ENCODE measurements at regions not wholly inside any gene's neighbourhood (a gene's known extent, or its start where the extent isn't known, plus 50 kb on each side); places are given as distances from the start of the nearest gene placed in this dataset.

DNA sequence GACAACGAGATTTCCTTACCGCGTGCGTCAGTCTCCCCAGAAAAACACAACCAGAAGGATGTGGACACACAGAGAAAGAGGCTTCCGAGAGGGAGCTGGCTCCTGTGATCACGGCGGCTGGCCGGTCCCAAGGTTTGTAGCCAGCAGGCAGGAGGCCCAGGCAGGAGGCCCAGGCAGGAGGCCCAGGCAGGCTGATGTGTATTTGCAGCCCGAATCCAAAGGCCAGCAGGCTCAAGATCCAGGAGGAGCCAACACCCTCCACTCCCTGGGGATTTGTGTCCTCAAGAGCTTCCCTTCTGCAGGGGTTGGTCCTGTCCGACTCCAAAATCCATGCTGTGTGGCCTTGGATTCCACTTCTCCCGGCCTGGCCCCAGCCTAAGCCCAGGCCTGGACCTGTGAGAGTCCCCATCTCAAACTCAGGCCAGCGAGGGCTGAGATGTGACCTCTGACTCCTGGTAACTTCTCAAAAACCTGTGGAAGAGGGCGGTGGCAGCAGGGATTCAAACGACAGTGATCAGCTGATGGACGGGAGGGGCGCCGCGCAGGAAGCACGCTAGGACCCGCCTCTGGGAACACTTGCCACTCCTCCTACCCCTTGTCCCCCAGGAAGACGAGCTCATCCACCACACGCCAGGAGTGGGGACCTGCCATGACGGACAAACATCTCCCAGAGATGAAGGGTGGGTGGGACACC, 75.0 kb upstream of the PPP1R26 start:
- TF ChIP-seq OSR1 (CRISPR knock-in tag; IDR thresholded peaks at IDR 0.05): no peak
- TF ChIP-seq, protein P1, sequence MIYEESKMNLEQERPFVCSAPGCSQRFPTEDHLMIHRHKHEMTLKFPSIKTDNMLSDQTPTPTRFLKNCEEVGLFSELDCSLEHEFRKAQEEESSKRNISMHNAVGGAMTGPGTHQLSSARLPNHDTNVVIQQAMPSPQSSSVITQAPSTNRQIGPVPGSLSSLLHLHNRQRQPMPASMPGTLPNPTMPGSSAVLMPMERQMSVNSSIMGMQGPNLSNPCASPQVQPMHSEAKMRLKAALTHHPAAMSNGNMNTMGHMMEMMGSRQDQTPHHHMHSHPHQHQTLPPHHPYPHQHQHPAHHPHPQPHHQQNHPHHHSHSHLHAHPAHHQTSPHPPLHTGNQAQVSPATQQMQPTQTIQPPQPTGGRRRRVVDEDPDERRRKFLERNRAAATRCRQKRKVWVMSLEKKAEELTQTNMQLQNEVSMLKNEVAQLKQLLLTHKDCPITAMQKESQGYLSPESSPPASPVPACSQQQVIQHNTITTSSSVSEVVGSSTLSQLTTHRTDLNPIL (CRISPR knock-in tag; IDR thresholded peaks at IDR 0.05; ENCODE audit: low read depth): no peak
- TF ChIP-seq, protein P2, sequence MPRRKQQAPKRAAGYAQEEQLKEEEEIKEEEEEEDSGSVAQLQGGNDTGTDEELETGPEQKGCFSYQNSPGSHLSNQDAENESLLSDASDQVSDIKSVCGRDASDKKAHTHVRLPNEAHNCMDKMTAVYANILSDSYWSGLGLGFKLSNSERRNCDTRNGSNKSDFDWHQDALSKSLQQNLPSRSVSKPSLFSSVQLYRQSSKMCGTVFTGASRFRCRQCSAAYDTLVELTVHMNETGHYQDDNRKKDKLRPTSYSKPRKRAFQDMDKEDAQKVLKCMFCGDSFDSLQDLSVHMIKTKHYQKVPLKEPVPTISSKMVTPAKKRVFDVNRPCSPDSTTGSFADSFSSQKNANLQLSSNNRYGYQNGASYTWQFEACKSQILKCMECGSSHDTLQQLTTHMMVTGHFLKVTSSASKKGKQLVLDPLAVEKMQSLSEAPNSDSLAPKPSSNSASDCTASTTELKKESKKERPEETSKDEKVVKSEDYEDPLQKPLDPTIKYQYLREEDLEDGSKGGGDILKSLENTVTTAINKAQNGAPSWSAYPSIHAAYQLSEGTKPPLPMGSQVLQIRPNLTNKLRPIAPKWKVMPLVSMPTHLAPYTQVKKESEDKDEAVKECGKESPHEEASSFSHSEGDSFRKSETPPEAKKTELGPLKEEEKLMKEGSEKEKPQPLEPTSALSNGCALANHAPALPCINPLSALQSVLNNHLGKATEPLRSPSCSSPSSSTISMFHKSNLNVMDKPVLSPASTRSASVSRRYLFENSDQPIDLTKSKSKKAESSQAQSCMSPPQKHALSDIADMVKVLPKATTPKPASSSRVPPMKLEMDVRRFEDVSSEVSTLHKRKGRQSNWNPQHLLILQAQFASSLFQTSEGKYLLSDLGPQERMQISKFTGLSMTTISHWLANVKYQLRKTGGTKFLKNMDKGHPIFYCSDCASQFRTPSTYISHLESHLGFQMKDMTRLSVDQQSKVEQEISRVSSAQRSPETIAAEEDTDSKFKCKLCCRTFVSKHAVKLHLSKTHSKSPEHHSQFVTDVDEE (CRISPR knock-in tag; IDR thresholded peaks at IDR 0.05): no peak
- TF ChIP-seq, protein P3, sequence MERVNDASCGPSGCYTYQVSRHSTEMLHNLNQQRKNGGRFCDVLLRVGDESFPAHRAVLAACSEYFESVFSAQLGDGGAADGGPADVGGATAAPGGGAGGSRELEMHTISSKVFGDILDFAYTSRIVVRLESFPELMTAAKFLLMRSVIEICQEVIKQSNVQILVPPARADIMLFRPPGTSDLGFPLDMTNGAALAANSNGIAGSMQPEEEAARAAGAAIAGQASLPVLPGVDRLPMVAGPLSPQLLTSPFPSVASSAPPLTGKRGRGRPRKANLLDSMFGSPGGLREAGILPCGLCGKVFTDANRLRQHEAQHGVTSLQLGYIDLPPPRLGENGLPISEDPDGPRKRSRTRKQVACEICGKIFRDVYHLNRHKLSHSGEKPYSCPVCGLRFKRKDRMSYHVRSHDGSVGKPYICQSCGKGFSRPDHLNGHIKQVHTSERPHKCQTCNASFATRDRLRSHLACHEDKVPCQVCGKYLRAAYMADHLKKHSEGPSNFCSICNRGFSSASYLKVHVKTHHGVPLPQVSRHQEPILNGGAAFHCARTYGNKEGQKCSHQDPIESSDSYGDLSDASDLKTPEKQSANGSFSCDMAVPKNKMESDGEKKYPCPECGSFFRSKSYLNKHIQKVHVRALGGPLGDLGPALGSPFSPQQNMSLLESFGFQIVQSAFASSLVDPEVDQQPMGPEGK (CRISPR knock-in tag; IDR thresholded peaks at IDR 0.05; ENCODE audit: borderline replicate concordance): no peak
- no peak for TF ChIP-seq BACH2 (CRISPR knock-in tag; IDR thresholded peaks at IDR 0.05; ENCODE audit: borderline replicate concordance)
- TF ChIP-seq TCF4 (CRISPR knock-in tag; IDR thresholded peaks at IDR 0.05; ENCODE audit: borderline replicate concordance): no peak
- TF ChIP-seq, protein P4, sequence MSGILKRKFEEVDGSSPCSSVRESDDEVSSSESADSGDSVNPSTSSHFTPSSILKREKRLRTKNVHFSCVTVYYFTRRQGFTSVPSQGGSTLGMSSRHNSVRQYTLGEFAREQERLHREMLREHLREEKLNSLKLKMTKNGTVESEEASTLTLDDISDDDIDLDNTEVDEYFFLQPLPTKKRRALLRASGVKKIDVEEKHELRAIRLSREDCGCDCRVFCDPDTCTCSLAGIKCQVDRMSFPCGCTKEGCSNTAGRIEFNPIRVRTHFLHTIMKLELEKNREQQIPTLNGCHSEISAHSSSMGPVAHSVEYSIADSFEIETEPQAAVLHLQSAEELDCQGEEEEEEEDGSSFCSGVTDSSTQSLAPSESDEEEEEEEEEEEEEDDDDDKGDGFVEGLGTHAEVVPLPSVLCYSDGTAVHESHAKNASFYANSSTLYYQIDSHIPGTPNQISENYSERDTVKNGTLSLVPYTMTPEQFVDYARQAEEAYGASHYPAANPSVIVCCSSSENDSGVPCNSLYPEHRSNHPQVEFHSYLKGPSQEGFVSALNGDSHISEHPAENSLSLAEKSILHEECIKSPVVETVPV (CRISPR knock-in tag; IDR thresholded peaks at IDR 0.05): no peak
- no peak for TF ChIP-seq ZFP30 (CRISPR knock-in tag; IDR thresholded peaks at IDR 0.05)
- TF ChIP-seq ZNF8 (CRISPR knock-in tag; IDR thresholded peaks at IDR 0.05): no peak
- TF ChIP-seq PPARA (CRISPR knock-in tag; IDR thresholded peaks at IDR 0.05; ENCODE audit: borderline replicate concordance): no peak
- TF ChIP-seq ZNF70 (CRISPR knock-in tag; IDR thresholded peaks at IDR 0.05): no peak
- no peak for TF ChIP-seq SNAI2 (CRISPR knock-in tag; IDR thresholded peaks at IDR 0.05)
- no peak for TF ChIP-seq GLIS3 (CRISPR knock-in tag; IDR thresholded peaks at IDR 0.05)
- TF ChIP-seq TOX (CRISPR knock-in tag; IDR thresholded peaks at IDR 0.05; ENCODE audit: borderline replicate concordance): no peak

Measured in SK-N-SH treated with all-trans-retinoic acid at 6 μM for 48 hours (cell line).